ENCODE measurements at regions not wholly inside any gene's neighbourhood (a gene's known extent, or its start where the extent isn't known, plus 50 kb on each side); places are given as distances from the start of the nearest gene placed in this dataset.
"Not testable (repeated sequence)": the region's sequence is repeated elsewhere in the genome, so short reads cannot be mapped to it uniquely, and the experiment has no call there.

GRCh38 chrX:114040661-114041269 is 543.1 kb upstream of the HTR2C start:
- not testable (repeated sequence) for H3K4me3 ChIP-seq (ENCODE audit: low read length); H3K27ac ChIP-seq (ENCODE audit: low read length); H4K20me1 ChIP-seq (ENCODE audit: insufficient read depth); H3K79me2 ChIP-seq (replicated peaks; ENCODE audit: insufficient read depth, low read length); H3F3A ChIP-seq (ENCODE audit: insufficient read depth, low read length, poor library complexity, severe bottlenecking); H2AFZ ChIP-seq (ENCODE audit: low read depth, low read length); H3K9ac ChIP-seq (ENCODE audit: low read length); H3K4me2 ChIP-seq (ENCODE audit: low read length); H3K27me3 ChIP-seq (ENCODE audit: insufficient read depth, low read depth, low read length); H3K9me3 ChIP-seq (ENCODE audit: low read length); H3K9me2 ChIP-seq (ENCODE audit: insufficient read depth, low read length); H3K36me3 ChIP-seq (ENCODE audit: insufficient read depth, low read length)

- H3K4me2 ChIP-seq (ENCODE audit: low read length); H3K36me3 ChIP-seq (ENCODE audit: insufficient read depth, low read length); H3K27me3 ChIP-seq (ENCODE audit: insufficient read depth, low read depth, low read length); H3F3A ChIP-seq (ENCODE audit: insufficient read depth, low read length, poor library complexity, severe bottlenecking); H4K20me1 ChIP-seq (ENCODE audit: insufficient read depth); H3K9ac ChIP-seq (ENCODE audit: low read length); H3K27ac ChIP-seq (ENCODE audit: low read length); H3K79me2 ChIP-seq (replicated peaks; ENCODE audit: insufficient read depth, low read length); H3K4me3 ChIP-seq (ENCODE audit: low read length); H3K9me2 ChIP-seq (ENCODE audit: insufficient read depth, low read length); H3K9me3 ChIP-seq (ENCODE audit: low read length); H2AFZ ChIP-seq (ENCODE audit: low read depth, low read length): not testable (repeated sequence)
Measured at GRCh38 chrX:114040111-114040510, 543.8 kb upstream of the HTR2C start.

- Histone ChIP-seq H3K9me2 (ENCODE audit: insufficient read depth, low read length) (no peaks in the 10 kb centered on the region), H2AFZ (ENCODE audit: low read depth, low read length) (no peak overlapping the region), H3K4me3 (ENCODE audit: low read length) (no peak overlapping the region), H3K79me2 (replicated peaks; ENCODE audit: insufficient read depth, low read length) (no peaks in the 10 kb centered on the region), H3K4me2 (ENCODE audit: low read length) (no peak overlapping the region), H4K20me1 (ENCODE audit: insufficient read depth) (no peaks in the 10 kb centered on the region), H3K9me3 (ENCODE audit: low read length) (no peaks in the 10 kb centered on the region), H3K36me3 (ENCODE audit: insufficient read depth, low read length) (no peaks in the 10 kb centered on the region), H3K27me3 (ENCODE audit: insufficient read depth, low read depth, low read length) (no peaks in the 10 kb centered on the region), H3K27ac (ENCODE audit: low read length) (no peak overlapping the region), H3F3A (ENCODE audit: insufficient read depth, low read length, poor library complexity, severe bottlenecking) (no peaks in the 10 kb centered on the region), H3K9ac (ENCODE audit: low read length) (no peak overlapping the region)
- TF ChIP-seq MXI1 (conservative IDR thresholded peaks at IDR 0.05; ENCODE audit: poor library complexity, severe bottlenecking), result no peak
- no peak for TF ChIP-seq CTCF (IDR thresholded peaks at IDR 0.05; ENCODE audit: poor library complexity, severe bottlenecking)
- no peak for TF ChIP-seq RAD21 (conservative IDR thresholded peaks at IDR 0.05)
- no peak for TF ChIP-seq EP300 (conservative IDR thresholded peaks at IDR 0.05; ENCODE audit: poor library complexity, severe bottlenecking)
- no peak for TF ChIP-seq SMC3 (conservative IDR thresholded peaks at IDR 0.05; ENCODE audit: poor library complexity)
- no peak for TF ChIP-seq POLR2AphosphoS5 (IDR thresholded peaks at IDR 0.05)
- TF ChIP-seq TAF1 (IDR thresholded peaks at IDR 0.05; ENCODE audit: low read depth), result no peak
- TF ChIP-seq, protein P1, sequence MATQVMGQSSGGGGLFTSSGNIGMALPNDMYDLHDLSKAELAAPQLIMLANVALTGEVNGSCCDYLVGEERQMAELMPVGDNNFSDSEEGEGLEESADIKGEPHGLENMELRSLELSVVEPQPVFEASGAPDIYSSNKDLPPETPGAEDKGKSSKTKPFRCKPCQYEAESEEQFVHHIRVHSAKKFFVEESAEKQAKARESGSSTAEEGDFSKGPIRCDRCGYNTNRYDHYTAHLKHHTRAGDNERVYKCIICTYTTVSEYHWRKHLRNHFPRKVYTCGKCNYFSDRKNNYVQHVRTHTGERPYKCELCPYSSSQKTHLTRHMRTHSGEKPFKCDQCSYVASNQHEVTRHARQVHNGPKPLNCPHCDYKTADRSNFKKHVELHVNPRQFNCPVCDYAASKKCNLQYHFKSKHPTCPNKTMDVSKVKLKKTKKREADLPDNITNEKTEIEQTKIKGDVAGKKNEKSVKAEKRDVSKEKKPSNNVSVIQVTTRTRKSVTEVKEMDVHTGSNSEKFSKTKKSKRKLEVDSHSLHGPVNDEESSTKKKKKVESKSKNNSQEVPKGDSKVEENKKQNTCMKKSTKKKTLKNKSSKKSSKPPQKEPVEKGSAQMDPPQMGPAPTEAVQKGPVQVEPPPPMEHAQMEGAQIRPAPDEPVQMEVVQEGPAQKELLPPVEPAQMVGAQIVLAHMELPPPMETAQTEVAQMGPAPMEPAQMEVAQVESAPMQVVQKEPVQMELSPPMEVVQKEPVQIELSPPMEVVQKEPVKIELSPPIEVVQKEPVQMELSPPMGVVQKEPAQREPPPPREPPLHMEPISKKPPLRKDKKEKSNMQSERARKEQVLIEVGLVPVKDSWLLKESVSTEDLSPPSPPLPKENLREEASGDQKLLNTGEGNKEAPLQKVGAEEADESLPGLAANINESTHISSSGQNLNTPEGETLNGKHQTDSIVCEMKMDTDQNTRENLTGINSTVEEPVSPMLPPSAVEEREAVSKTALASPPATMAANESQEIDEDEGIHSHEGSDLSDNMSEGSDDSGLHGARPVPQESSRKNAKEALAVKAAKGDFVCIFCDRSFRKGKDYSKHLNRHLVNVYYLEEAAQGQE (IDR thresholded peaks at IDR 0.05; ENCODE audit: borderline replicate concordance), result no peak
- TF ChIP-seq EZH2 (IDR thresholded peaks at IDR 0.05; ENCODE audit: borderline replicate concordance, insufficient read depth, low read length, poor library complexity, severe bottlenecking), result no peak
Measured at GRCh38 chrX:114038358-114038757, 545.5 kb upstream of the HTR2C start.
